Peyer's patch (tissue), 4 donors: ENCODE measurements at regions not wholly inside any gene's neighbourhood (a gene's known extent, or its start where the extent isn't known, plus 50 kb on each side); places are given as distances from the start of the nearest gene placed in this dataset.
A peak's percentile ranks its signal among the peaks of the same experiment; 100 is the strongest.

Experiments used
- DNase-seq, 3 donors: peaks; one replicate each; pipeline ENCODE4 v3.0.0-alpha.2; 2017 to 2019
- H3K27ac ChIP-seq, 4 donors: fragments of 200-600 bp; sonication (generic); one replicate each; pipeline ENCODE4 v1.5.1; 2016 to 2019
- H3K27me3 ChIP-seq, 2 donors: fragments of 200-600 bp; sonication (generic); one replicate each; pipeline ENCODE4 v1.5.1; 2019
- H3K36me3 ChIP-seq, 3 donors: fragments of 200-600 bp; sonication (generic); one replicate each; pipeline ENCODE4 v1.5.1; 2016 to 2019
- H3K4me1 ChIP-seq, 4 donors: fragments of 200-600 bp; sonication (generic); one replicate each; pipeline ENCODE4 v1.5.1; 2016 to 2019
- H3K4me3 ChIP-seq, 4 donors: fragments of 200-600 bp; sonication (generic); 1 replicate in 3 of 4; 2 replicates in 1 of 4; pipeline ENCODE4 v1.5.1; 2016 to 2019; ENCODE audit warnings: mild to moderate bottlenecking in 1 of 4
- H3K9me3 ChIP-seq, 4 donors: fragments of 200-600 bp; sonication (generic); one replicate each; pipeline ENCODE4 v1.5.1; 2016 to 2019; ENCODE audit warnings: mild to moderate bottlenecking in 1 of 4
- POLR2A ChIP-seq, 2 donors: fragments of 450-650 bp; IDR thresholded peaks; one replicate each; pipeline ENCODE4 v1.5.1; 2017; ENCODE audit warnings: antibody characterized with exemption in 2 of 2, mild to moderate bottlenecking in 2 of 2, moderate library complexity in 2 of 2
- TF ChIP-seq, protein P1 (sequence below), 6 experiments: fragments of 450-650 bp in 4 of 6; fragments of 200-600 bp in 2 of 6; sonication (generic) in 1 of 6; IDR thresholded peaks; one replicate each; pipeline ENCODE4 v1.5.1; 2017 to 2019; ENCODE audit warnings: antibody characterized with exemption in 6 of 6, mild to moderate bottlenecking in 3 of 6, moderate library complexity in 1 of 6

- no peak for TF ChIP-seq POLR2A (IDR thresholded peaks at IDR 0.05)
- TF ChIP-seq, protein P1, sequence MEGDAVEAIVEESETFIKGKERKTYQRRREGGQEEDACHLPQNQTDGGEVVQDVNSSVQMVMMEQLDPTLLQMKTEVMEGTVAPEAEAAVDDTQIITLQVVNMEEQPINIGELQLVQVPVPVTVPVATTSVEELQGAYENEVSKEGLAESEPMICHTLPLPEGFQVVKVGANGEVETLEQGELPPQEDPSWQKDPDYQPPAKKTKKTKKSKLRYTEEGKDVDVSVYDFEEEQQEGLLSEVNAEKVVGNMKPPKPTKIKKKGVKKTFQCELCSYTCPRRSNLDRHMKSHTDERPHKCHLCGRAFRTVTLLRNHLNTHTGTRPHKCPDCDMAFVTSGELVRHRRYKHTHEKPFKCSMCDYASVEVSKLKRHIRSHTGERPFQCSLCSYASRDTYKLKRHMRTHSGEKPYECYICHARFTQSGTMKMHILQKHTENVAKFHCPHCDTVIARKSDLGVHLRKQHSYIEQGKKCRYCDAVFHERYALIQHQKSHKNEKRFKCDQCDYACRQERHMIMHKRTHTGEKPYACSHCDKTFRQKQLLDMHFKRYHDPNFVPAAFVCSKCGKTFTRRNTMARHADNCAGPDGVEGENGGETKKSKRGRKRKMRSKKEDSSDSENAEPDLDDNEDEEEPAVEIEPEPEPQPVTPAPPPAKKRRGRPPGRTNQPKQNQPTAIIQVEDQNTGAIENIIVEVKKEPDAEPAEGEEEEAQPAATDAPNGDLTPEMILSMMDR (IDR thresholded peaks at IDR 0.05): no peak
- Histone ChIP-seq H3K9me3 (no peaks in the 10 kb centered on the region), H3K36me3 (no peaks in the 10 kb centered on the region), H3K4me1 (peaks cover 0 to 23% (median 0%) of the 10 kb centered on the region in 4 donors), H3K27ac (peak overlapping the region in 1 of 4 donors; percentile 4), H3K27me3 (no peaks in the 10 kb centered on the region), H3K4me3 (no peak overlapping the region)
- no peak for DNase-seq
These were observed 105.4 kb downstream of the MAFB start for GRCh38 chr20:40583636-40584035.

DNA sequence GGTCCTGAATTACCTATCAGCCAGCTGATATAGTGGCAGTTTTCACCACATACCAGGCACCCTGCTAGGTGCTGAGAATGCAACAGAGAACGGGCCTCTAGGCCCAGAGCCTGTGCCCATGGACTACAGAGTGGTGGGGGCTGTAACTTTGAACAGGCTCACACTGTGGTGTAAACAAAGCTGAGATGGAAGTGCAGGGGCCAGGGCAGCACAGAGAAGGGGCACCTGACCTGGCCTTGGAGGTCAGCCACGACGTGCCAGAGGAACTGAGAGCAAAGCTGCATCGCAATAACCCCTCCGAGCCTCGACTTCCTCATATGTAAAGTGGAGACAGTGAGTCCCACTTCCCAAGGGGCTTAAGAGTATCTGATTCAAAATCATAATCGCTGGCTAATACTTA is 105.8 kb downstream of the MAFB start:
- no peaks in the 10 kb centered on the region for H3K27me3 ChIP-seq
- H3K4me3 ChIP-seq: no peak overlapping the region
- no peaks in the 10 kb centered on the region for H3K9me3 ChIP-seq
- peaks cover 0 to 23% (median 0%) of the 10 kb centered on the region in 4 donors for H3K4me1 ChIP-seq
- TF ChIP-seq, protein P1 (IDR thresholded peaks at IDR 0.05): no peak
- no peak for TF ChIP-seq POLR2A (IDR thresholded peaks at IDR 0.05)
- no peak for DNase-seq
- H3K36me3 ChIP-seq: no peaks in the 10 kb centered on the region
- peak overlapping the region in 1 of 4 donors; percentile 4 for H3K27ac ChIP-seq

- H3K9me3 ChIP-seq: no peaks in the 10 kb centered on the region
- H3K4me3 ChIP-seq: no peak overlapping the region
- no peak overlapping the region for H3K27ac ChIP-seq
- DNase-seq: peak in 1 of 3 donors; percentile 58
- no peaks in the 10 kb centered on the region for H3K36me3 ChIP-seq
- H3K27me3 ChIP-seq: no peaks in the 10 kb centered on the region
- TF ChIP-seq POLR2A (IDR thresholded peaks at IDR 0.05): no peak
- TF ChIP-seq, protein P1 (IDR thresholded peaks at IDR 0.05): peak in 1 of 6 experiments; percentile 3
- peaks cover 0 to 23% (median 0%) of the 10 kb centered on the region in 4 donors for H3K4me1 ChIP-seq
These were observed 106.5 kb downstream of the MAFB start for GRCh38 chr20:40582531-40582930.

DNA sequence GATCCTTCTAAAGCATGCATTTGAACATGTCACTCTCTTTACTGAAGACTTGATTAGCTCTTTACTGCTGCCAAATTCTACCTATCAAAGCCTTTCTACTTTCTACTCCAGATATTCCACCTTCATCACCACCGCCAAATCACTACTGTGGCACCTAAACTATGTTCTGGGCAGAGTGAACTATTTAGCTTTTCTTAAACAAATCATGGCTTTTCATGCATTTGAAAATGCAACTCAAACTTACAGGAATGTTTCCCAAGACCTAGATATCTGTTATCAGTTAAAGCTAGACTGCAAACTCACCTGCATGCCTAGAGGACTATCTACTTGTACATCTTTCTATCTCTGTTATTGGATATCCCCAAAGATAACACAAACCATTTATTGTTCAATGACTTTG is 109.3 kb downstream of the MAFB start:
- Histone ChIP-seq H3K4me3 (no peak overlapping the region), H3K27me3 (no peaks in the 10 kb centered on the region), H3K36me3 (no peaks in the 10 kb centered on the region), H3K4me1 (peaks cover 0 to 23% (median 0%) of the 10 kb centered on the region in 4 donors), H3K9me3 (no peaks in the 10 kb centered on the region), H3K27ac (no peak overlapping the region)
- DNase-seq: no peak
- TF ChIP-seq, protein P1 (IDR thresholded peaks at IDR 0.05): no peak
- no peak for TF ChIP-seq POLR2A (IDR thresholded peaks at IDR 0.05)

DNA sequence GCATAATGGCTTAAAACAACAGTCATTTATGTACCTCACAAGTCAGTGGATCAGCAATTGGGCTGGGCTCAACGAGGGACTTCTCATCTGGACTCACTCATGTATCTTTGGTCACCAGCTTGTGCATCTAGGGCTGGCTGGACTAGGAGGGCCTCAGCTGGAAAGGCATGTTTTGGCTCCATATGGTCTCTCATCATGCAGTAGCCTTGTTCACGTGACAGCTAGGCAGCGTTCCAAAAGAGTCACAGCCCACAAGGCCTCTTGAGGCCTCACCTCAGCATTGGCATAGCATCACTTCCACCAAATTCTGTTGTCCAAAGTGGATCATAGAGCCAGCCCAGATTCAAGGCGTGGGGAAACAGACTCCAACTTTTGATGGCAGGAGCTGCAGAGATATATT is 110.1 kb downstream of the MAFB start:
- H3K9me3 ChIP-seq: no peaks in the 10 kb centered on the region
- DNase-seq: no peak
- no peak overlapping the region for H3K4me3 ChIP-seq
- no peak for TF ChIP-seq POLR2A (IDR thresholded peaks at IDR 0.05)
- TF ChIP-seq, protein P1 (IDR thresholded peaks at IDR 0.05): no peak
- H3K4me1 ChIP-seq: peaks cover 0 to 18% (median 0%) of the 10 kb centered on the region in 4 donors
- H3K36me3 ChIP-seq: no peaks in the 10 kb centered on the region
- no peaks in the 10 kb centered on the region for H3K27me3 ChIP-seq
- H3K27ac ChIP-seq: no peak overlapping the region

- Histone ChIP-seq H3K27me3 (no peaks in the 10 kb centered on the region), H3K4me1 (no peaks in the 10 kb centered on the region), H3K9me3 (no peaks in the 10 kb centered on the region), H3K36me3 (no peaks in the 10 kb centered on the region), H3K4me3 (no peak overlapping the region), H3K27ac (no peak overlapping the region)
- no peak for DNase-seq
- no peak for TF ChIP-seq POLR2A (IDR thresholded peaks at IDR 0.05)
- TF ChIP-seq, protein P1 (IDR thresholded peaks at IDR 0.05): no peak
These were observed 113.2 kb downstream of the MAFB start for GRCh38 chr20:40575851-40576250.
